Panc1 (cell line): ENCODE measurements at regions not wholly inside any gene's neighbourhood (a gene's known extent, or its start where the extent isn't known, plus 50 kb on each side); places are given as distances from the start of the nearest gene placed in this dataset.
"Not testable (repeated sequence)": the region's sequence is repeated elsewhere in the genome, so short reads cannot be mapped to it uniquely, and the experiment has no call there.

Experiments
- CTCF ChIP-seq: fragments of 450-650 bp; IDR thresholded peaks from 2 replicates; pipeline ENCODE4 v1.5.1; 2017; ENCODE audit warnings: mild to moderate bottlenecking
- POLR2AphosphoS5 ChIP-seq: IDR thresholded peaks from 2 replicates; pipeline ENCODE4 v1.6.1; 2012; ENCODE audit warnings: mild to moderate bottlenecking, low read depth, low read length, moderate library complexity
- SIN3A ChIP-seq: IDR thresholded peaks from 2 replicates; pipeline ENCODE4 v1.6.1; 2012; ENCODE audit warnings: low read depth, mild to moderate bottlenecking, low read length, moderate library complexity, borderline replicate concordance; ENCODE audit not compliant: insufficient read depth
- TCF7L2 ChIP-seq: IDR thresholded peaks from 2 replicates; pipeline ENCODE4 v1.6.1; 2011; ENCODE audit warnings: mild to moderate bottlenecking, low read depth, low read length, inconsistent platforms
- TF ChIP-seq, protein P1 (sequence below), 2 experiments: IDR thresholded peaks; 2 replicates each; pipeline ENCODE4 v1.6.1; 2011 to 2012; ENCODE audit warnings: low read depth in 2 of 2, control low read depth in 1 of 2, low read length in 1 of 2, mild to moderate bottlenecking in 1 of 2, moderate library complexity in 1 of 2; ENCODE audit not compliant: insufficient read depth in 1 of 2

DNA sequence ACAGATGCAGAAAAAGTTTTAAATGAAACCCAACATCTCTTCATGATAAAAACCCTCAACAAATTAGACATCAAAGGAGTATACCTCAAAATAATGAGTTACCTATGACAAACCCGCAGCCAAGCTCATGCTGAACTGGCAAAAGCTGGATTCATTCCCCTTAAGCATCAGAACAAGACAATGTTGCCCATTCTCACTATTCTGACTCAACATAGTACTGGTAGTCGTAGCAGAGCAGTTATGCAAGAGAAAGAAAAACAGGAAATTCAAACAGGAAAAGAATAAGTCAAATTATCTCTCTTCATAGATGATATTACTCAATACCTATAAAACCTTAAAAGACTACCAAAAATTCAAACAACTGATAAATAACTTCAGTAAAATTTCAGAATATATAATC is 115.0 kb downstream of the LIMS4 start:
- not testable (repeated sequence) for TF ChIP-seq CTCF, TCF7L2, SIN3A, POLR2AphosphoS5
- TF ChIP-seq, protein P1, sequence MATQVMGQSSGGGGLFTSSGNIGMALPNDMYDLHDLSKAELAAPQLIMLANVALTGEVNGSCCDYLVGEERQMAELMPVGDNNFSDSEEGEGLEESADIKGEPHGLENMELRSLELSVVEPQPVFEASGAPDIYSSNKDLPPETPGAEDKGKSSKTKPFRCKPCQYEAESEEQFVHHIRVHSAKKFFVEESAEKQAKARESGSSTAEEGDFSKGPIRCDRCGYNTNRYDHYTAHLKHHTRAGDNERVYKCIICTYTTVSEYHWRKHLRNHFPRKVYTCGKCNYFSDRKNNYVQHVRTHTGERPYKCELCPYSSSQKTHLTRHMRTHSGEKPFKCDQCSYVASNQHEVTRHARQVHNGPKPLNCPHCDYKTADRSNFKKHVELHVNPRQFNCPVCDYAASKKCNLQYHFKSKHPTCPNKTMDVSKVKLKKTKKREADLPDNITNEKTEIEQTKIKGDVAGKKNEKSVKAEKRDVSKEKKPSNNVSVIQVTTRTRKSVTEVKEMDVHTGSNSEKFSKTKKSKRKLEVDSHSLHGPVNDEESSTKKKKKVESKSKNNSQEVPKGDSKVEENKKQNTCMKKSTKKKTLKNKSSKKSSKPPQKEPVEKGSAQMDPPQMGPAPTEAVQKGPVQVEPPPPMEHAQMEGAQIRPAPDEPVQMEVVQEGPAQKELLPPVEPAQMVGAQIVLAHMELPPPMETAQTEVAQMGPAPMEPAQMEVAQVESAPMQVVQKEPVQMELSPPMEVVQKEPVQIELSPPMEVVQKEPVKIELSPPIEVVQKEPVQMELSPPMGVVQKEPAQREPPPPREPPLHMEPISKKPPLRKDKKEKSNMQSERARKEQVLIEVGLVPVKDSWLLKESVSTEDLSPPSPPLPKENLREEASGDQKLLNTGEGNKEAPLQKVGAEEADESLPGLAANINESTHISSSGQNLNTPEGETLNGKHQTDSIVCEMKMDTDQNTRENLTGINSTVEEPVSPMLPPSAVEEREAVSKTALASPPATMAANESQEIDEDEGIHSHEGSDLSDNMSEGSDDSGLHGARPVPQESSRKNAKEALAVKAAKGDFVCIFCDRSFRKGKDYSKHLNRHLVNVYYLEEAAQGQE (IDR thresholded peaks at IDR 0.05; ENCODE audit: insufficient read depth in 1 of 2, low read depth in 2 of 2, low read length in 1 of 2): not testable (repeated sequence)
